Type B pancreatic cell (in vitro differentiated cells): ENCODE measurements at regions not wholly inside any gene's neighbourhood (a gene's known extent, or its start where the extent isn't known, plus 50 kb on each side); places are given as distances from the start of the nearest gene placed in this dataset.

ENCODE experiments used
- DNase-seq: peaks from one replicate; pipeline ENCODE4 v3.0.0; 2021; ENCODE audit warnings: mixed read lengths; ENCODE audit not compliant: unreplicated experiment; ENCODE audit errors: extremely low spot score
- H3K27ac Mint-ChIP-seq: 2 replicates; pipeline ENCODE4 v1.8.0; 2021; ENCODE audit warnings: mild to moderate bottlenecking, mixed read lengths
- H3K27me3 Mint-ChIP-seq: 2 replicates; pipeline ENCODE4 v1.8.0; 2021; ENCODE audit warnings: mixed read lengths
- H3K36me3 Mint-ChIP-seq: 2 replicates; pipeline ENCODE4 v1.8.0; 2021; ENCODE audit warnings: mixed read lengths
- H3K4me1 Mint-ChIP-seq: one replicate; pipeline ENCODE4 v1.8.0; 2021; ENCODE audit warnings: mixed read lengths; ENCODE audit not compliant: unreplicated experiment
- H3K4me3 Mint-ChIP-seq: 2 replicates; pipeline ENCODE4 v1.8.0; 2021; ENCODE audit warnings: mild to moderate bottlenecking, mixed read lengths
- H3K9me3 Mint-ChIP-seq: 2 replicates; pipeline ENCODE4 v1.8.0; 2021; ENCODE audit warnings: mixed read lengths
- CTCF ChIP-seq: fragments of 200-600 bp; sonication (generic); conservative IDR thresholded peaks from 2 replicates; pipeline ENCODE4 v1.5.0; 2021; ENCODE audit warnings: antibody characterized with exemption, mild to moderate bottlenecking

DNA sequence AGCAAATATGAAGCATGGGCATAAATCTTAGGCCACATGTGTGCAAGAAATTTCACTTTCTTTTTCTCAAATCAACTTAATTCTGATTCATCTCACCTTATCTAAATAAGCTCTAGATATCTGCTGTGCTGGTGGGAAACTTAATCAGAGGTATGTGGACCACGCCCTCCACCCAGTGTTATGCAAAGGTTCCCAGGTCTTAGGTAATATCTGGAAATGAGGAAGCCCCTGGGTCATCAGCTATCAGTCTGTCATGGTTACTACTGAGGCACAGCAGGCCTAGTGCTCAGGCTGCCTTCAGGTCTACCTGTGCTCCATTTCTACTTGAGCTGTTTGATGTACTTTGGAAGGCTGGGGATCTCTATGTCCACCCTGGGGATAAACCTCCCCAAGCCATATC is 134.4 kb upstream of the KCNH8 start:
- TF ChIP-seq CTCF = no peak
- Mint-ChIP-seq H3K27me3 (peaks cover 3% of the 10 kb centered on the region), H3K4me3 (no peak overlapping the region), H3K9me3 (no peaks in the 10 kb centered on the region), H3K36me3 (no peaks in the 10 kb centered on the region), H3K4me1 (no peaks in the 10 kb centered on the region), H3K27ac (no peak overlapping the region)
- no peak for DNase-seq

- TF ChIP-seq CTCF = no peak
Observed at GRCh38 chr3:19012846-19013245, 135.5 kb upstream of the KCNH8 start.

DNA sequence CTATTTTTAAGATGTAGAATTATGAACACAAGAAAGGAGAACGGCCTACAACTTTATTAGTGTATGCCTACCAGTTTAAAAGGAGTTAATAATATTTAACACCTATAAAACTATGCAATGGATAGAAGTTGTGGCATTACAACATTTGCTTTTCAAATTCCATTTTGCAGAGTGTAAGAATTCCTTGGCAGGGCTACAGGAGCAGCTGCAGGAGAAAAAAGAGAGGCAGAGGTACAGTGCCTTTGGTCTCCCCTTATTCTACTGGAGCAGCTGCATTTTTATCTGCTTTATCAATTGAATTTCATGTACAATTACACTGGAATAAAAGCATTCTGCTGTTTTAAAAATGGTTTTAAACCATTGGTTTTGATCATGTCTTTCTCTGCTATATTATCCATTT is 145.7 kb upstream of the KCNH8 start:
- no peaks in the 10 kb centered on the region for H3K4me1 Mint-ChIP-seq
- H3K36me3 Mint-ChIP-seq = no peaks in the 10 kb centered on the region
- H3K9me3 Mint-ChIP-seq = peaks cover 6% of the 10 kb centered on the region
- H3K4me3 Mint-ChIP-seq = no peak overlapping the region
- H3K27me3 Mint-ChIP-seq = no peaks in the 10 kb centered on the region
- TF ChIP-seq CTCF = no peak
- no peak for DNase-seq
- H3K27ac Mint-ChIP-seq = no peak overlapping the region

More at GRCh38 chr3:19012846-19013245, 135.5 kb upstream of the KCNH8 start:
- Mint-ChIP-seq H3K4me3 (no peak overlapping the region), H3K27ac (no peak overlapping the region), H3K27me3 (peaks cover 3% of the 10 kb centered on the region), H3K9me3 (no peaks in the 10 kb centered on the region), H3K36me3 (no peaks in the 10 kb centered on the region), H3K4me1 (no peaks in the 10 kb centered on the region)
- no peak for DNase-seq

- DNase-seq = no peak
- Mint-ChIP-seq H3K27me3 (no peaks in the 10 kb centered on the region), H3K27ac (no peak overlapping the region), H3K9me3 (no peaks in the 10 kb centered on the region), H3K4me1 (no peaks in the 10 kb centered on the region), H3K36me3 (no peaks in the 10 kb centered on the region), H3K4me3 (no peak overlapping the region)
- TF ChIP-seq CTCF = no peak
Observed at GRCh38 chr3:18998069-18998468, 150.2 kb upstream of the KCNH8 start.

GRCh38 chr3:18992709-18993108 is 155.6 kb upstream of the KCNH8 start:
- no peak for TF ChIP-seq CTCF
- H3K36me3 Mint-ChIP-seq = no peaks in the 10 kb centered on the region
- no peak overlapping the region for H3K27ac Mint-ChIP-seq
- H3K4me1 Mint-ChIP-seq = no peaks in the 10 kb centered on the region
- DNase-seq = no peak
- H3K4me3 Mint-ChIP-seq = no peak overlapping the region
- no peaks in the 10 kb centered on the region for H3K9me3 Mint-ChIP-seq
- no peaks in the 10 kb centered on the region for H3K27me3 Mint-ChIP-seq

DNA sequence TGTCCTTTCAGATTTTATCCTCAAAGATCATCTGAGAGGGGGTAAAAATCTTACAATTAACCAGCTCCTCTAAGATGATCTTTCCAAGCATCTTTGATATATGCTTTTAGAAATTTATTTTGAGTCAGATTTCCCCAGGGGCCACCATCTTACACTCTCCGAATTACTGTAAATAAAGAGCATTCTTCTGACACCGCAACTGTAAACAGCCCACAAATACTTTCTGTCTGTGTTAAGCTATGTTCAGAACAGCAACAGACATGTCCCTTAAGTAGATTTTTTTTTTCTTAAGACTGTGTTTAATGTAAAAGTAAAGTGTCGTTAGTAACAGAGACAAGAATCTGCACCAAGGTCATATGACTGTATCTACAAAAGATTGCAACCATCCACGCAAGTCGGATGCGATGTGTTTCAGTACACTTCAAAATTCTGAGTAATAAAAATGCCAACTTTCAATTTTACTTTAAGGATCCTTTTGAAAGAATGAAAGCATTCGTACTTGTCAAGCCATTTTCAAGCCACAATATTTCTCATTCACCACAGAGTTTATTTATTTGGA is 159.0 kb upstream of the KCNH8 start:
- no peak for DNase-seq
- Mint-ChIP-seq H3K36me3 (no peaks in the 10 kb centered on the region), H3K27ac (no peak overlapping the region), H3K27me3 (no peaks in the 10 kb centered on the region), H3K4me3 (no peak overlapping the region), H3K9me3 (no peaks in the 10 kb centered on the region), H3K4me1 (no peaks in the 10 kb centered on the region)
- TF ChIP-seq CTCF = no peak
